Loucy (cell line): ENCODE measurements at regions not wholly inside any gene's neighbourhood (a gene's known extent, or its start where the extent isn't known, plus 50 kb on each side); places are given as distances from the start of the nearest gene placed in this dataset.

Experiments
- H2AFZ ChIP-seq: fragments of 200-600 bp; sonication (generic); 2 replicates; pipeline ENCODE4 v1.6.0; 2016; ENCODE audit warnings: antibody characterized with exemption, mild to moderate bottlenecking, low read length, moderate library complexity
- H3F3A ChIP-seq: fragments of 200-600 bp; 2 replicates; pipeline ENCODE4 v1.6.0; 2016; ENCODE audit warnings: antibody characterized with exemption, low read depth, mild to moderate bottlenecking
- H3K27me3 ChIP-seq: fragments of 200-600 bp; sonication (generic); 2 replicates; pipeline ENCODE4 v1.6.1; 2014; ENCODE audit warnings: low read length, mild to moderate bottlenecking; ENCODE audit not compliant: insufficient read depth, poor library complexity, severe bottlenecking
- H3K36me3 ChIP-seq: fragments of 200-600 bp; sonication (generic); 2 replicates; pipeline ENCODE4 v1.6.1; 2016; ENCODE audit warnings: low read length; ENCODE audit not compliant: insufficient read depth
- H3K4me1 ChIP-seq: fragments of 200-600 bp; sonication (generic); 2 replicates; pipeline ENCODE4 v1.5.1; 2014; ENCODE audit warnings: low read length, mild to moderate bottlenecking; ENCODE audit not compliant: insufficient read depth, poor library complexity, severe bottlenecking
- H3K4me2 ChIP-seq: fragments of 200-600 bp; sonication (generic); 2 replicates; pipeline ENCODE4 v1.6.0; 2014; ENCODE audit warnings: antibody characterized with exemption, low read length, low read depth, mild to moderate bottlenecking; ENCODE audit not compliant: poor library complexity, severe bottlenecking
- H3K4me3 ChIP-seq: fragments of 200-600 bp; sonication (generic); 2 replicates; pipeline ENCODE4 v1.5.1; 2014; ENCODE audit warnings: low read length, mild to moderate bottlenecking, mixed read lengths; ENCODE audit not compliant: poor library complexity, severe bottlenecking
- H3K79me2 ChIP-seq: fragments of 200-600 bp; sonication (generic); 2 replicates; pipeline ENCODE4 v1.6.1; 2014; ENCODE audit warnings: low read length; ENCODE audit not compliant: insufficient read depth
- H3K9ac ChIP-seq: fragments of 200-600 bp; sonication (generic); 2 replicates; pipeline ENCODE4 v1.6.0; 2014; ENCODE audit warnings: mild to moderate bottlenecking, low read depth, low read length, moderate library complexity; ENCODE audit not compliant: poor library complexity, severe bottlenecking
- H3K9me2 ChIP-seq: fragments of 200-600 bp; sonication (generic); replicated peaks from 2 replicates; pipeline ENCODE4 v1.6.1; 2016; ENCODE audit warnings: low read depth, low read length, mixed read lengths
- H3K9me3 ChIP-seq: fragments of 200-600 bp; sonication (generic); 2 replicates; pipeline ENCODE4 v1.6.1; 2014; ENCODE audit warnings: mild to moderate bottlenecking, antibody characterized with exemption, low read length, low read depth; ENCODE audit not compliant: insufficient read depth
- H4K20me1 ChIP-seq: fragments of 200-600 bp; sonication (generic); 2 replicates; pipeline ENCODE4 v1.6.0; 2014; ENCODE audit warnings: antibody characterized with exemption, low read length, mild to moderate bottlenecking; ENCODE audit not compliant: insufficient read depth, poor library complexity, severe bottlenecking
- CTCF ChIP-seq: fragments of 200-600 bp; sonication (generic); conservative IDR thresholded peaks from 2 replicates; pipeline ENCODE4 v1.5.1; 2014; ENCODE audit warnings: mild to moderate bottlenecking, antibody characterized with exemption, low read length
- EZH2phosphoT487 ChIP-seq: fragments of 200-600 bp; IDR thresholded peaks from 2 replicates; pipeline ENCODE4 v1.6.1; 2018; ENCODE audit warnings: antibody characterized with exemption, mild to moderate bottlenecking, moderate library complexity, borderline replicate concordance

- no peaks in the 10 kb centered on the region for H4K20me1 ChIP-seq
- no peaks in the 10 kb centered on the region for H3F3A ChIP-seq
- H3K4me2 ChIP-seq: no peak overlapping the region
- TF ChIP-seq CTCF: no peak
- no peak for TF ChIP-seq EZH2phosphoT487
- H3K79me2 ChIP-seq: no peaks in the 10 kb centered on the region
- H2AFZ ChIP-seq: no peak overlapping the region
- no peaks in the 10 kb centered on the region for H3K36me3 ChIP-seq
- H3K9me2 ChIP-seq: no peaks in the 10 kb centered on the region
- H3K9me3 ChIP-seq: peaks cover 4% of the 10 kb centered on the region; the same call in 1 of the 2 replicates
- no peak overlapping the region for H3K4me3 ChIP-seq
- H3K27me3 ChIP-seq: no peaks in the 10 kb centered on the region
- no peaks in the 10 kb centered on the region for H3K4me1 ChIP-seq
- no peak overlapping the region for H3K9ac ChIP-seq
Measured at GRCh38 chr1:57686306-57686705, 262.4 kb upstream of the DAB1 start.

GRCh38 chr1:57683037-57683942 is 259.4 kb upstream of the DAB1 start:
- TF ChIP-seq CTCF (peak; percentile 20; the same call in 1 of the 2 replicates), EZH2phosphoT487 (no peak)
- no peaks in the 10 kb centered on the region for H3K27me3 ChIP-seq

GRCh38 chr1:57678138-57678537 is 254.3 kb upstream of the DAB1 start:
- H3K36me3 ChIP-seq: no peaks in the 10 kb centered on the region
- H3K79me2 ChIP-seq: no peaks in the 10 kb centered on the region
- H3K4me3 ChIP-seq: no peak overlapping the region
- H2AFZ ChIP-seq: no peak overlapping the region
- TF ChIP-seq CTCF (no peak), EZH2phosphoT487 (no peak)
- no peaks in the 10 kb centered on the region for H3K9me2 ChIP-seq
- H3F3A ChIP-seq: no peaks in the 10 kb centered on the region
- no peaks in the 10 kb centered on the region for H4K20me1 ChIP-seq
- H3K9ac ChIP-seq: no peak overlapping the region
- H3K4me1 ChIP-seq: no peaks in the 10 kb centered on the region
- H3K4me2 ChIP-seq: no peak overlapping the region
- H3K9me3 ChIP-seq: no peaks in the 10 kb centered on the region
- H3K27me3 ChIP-seq: no peaks in the 10 kb centered on the region

More at GRCh38 chr1:57683037-57683942, 259.4 kb upstream of the DAB1 start:
- no peak overlapping the region for H3K9ac ChIP-seq
- no peak overlapping the region for H3K4me2 ChIP-seq
- no peaks in the 10 kb centered on the region for H3K4me1 ChIP-seq
- H3K9me3 ChIP-seq: peaks cover 4% of the 10 kb centered on the region; the same call in 1 of the 2 replicates
- H2AFZ ChIP-seq: no peak overlapping the region
- no peaks in the 10 kb centered on the region for H3K79me2 ChIP-seq
- H3K4me3 ChIP-seq: no peak overlapping the region
- H3K9me2 ChIP-seq: no peaks in the 10 kb centered on the region
- no peaks in the 10 kb centered on the region for H3K36me3 ChIP-seq
- no peaks in the 10 kb centered on the region for H4K20me1 ChIP-seq
- H3F3A ChIP-seq: no peaks in the 10 kb centered on the region
